Adrenal gland (tissue), 5 donors: ENCODE measurements at regions not wholly inside any gene's neighbourhood (a gene's known extent, or its start where the extent isn't known, plus 50 kb on each side); places are given as distances from the start of the nearest gene placed in this dataset.
"Not testable (repeated sequence)": the region's sequence is repeated elsewhere in the genome, so short reads cannot be mapped to it uniquely, and the experiment has no call there.

Source experiments
- POLR2A ChIP-seq, 2 donors: fragments of 450-650 bp; IDR thresholded peaks; one replicate each; pipeline ENCODE4 v1.6.1; 2017; ENCODE audit warnings: antibody characterized with exemption in 2 of 2, mild to moderate bottlenecking in 2 of 2, moderate library complexity in 1 of 2
- TF ChIP-seq, protein P1 (sequence below), 6 experiments: fragments of 450-650 bp in 4 of 6; fragments of 200-600 bp in 2 of 6; sonication (generic) in 1 of 6; IDR thresholded peaks; 1 replicate in 5 of 6; 2 replicates in 1 of 6; pipeline versions ENCODE4 v1.5.1 to v1.8.0; 2016 to 2021; ENCODE audit warnings: antibody characterized with exemption in 6 of 6, mild to moderate bottlenecking in 2 of 6, moderate library complexity in 1 of 6
- donor health status: DM: no; HTN: no; CAD: no.

DNA sequence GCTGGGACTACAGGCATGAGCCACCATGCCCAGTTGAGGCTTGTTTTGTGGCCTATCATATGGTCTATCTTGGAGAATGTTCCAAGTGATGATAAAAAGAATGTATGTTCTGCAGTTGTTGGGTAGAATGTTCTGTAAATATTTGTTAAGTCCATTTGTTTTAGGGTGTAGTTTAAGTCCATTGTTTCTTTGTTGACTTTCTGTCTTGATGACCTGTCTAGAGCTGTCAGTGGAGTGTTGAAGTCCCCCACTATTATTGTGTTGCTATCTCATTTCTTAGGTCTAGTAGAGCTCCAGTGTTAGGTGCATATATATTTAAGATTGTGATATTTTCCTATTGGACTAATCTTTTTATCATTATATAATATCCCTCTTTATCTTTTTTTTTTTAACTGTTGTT, 284.3 kb upstream of the EXOC2 start:
- TF ChIP-seq POLR2A (IDR thresholded peaks at IDR 0.05) = not testable (repeated sequence)
- TF ChIP-seq, protein P1, sequence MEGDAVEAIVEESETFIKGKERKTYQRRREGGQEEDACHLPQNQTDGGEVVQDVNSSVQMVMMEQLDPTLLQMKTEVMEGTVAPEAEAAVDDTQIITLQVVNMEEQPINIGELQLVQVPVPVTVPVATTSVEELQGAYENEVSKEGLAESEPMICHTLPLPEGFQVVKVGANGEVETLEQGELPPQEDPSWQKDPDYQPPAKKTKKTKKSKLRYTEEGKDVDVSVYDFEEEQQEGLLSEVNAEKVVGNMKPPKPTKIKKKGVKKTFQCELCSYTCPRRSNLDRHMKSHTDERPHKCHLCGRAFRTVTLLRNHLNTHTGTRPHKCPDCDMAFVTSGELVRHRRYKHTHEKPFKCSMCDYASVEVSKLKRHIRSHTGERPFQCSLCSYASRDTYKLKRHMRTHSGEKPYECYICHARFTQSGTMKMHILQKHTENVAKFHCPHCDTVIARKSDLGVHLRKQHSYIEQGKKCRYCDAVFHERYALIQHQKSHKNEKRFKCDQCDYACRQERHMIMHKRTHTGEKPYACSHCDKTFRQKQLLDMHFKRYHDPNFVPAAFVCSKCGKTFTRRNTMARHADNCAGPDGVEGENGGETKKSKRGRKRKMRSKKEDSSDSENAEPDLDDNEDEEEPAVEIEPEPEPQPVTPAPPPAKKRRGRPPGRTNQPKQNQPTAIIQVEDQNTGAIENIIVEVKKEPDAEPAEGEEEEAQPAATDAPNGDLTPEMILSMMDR (IDR thresholded peaks at IDR 0.05) = not testable (repeated sequence)
